ENCODE measurements at regions not wholly inside any gene's neighbourhood (a gene's known extent, or its start where the extent isn't known, plus 50 kb on each side); places are given as distances from the start of the nearest gene placed in this dataset.
A peak's percentile ranks its signal among the peaks of the same experiment; 100 is the strongest.

GRCh38 chr5:14967166-14967565, 95.6 kb upstream of the ANKH start:
- DNase-seq = no peak

DNA sequence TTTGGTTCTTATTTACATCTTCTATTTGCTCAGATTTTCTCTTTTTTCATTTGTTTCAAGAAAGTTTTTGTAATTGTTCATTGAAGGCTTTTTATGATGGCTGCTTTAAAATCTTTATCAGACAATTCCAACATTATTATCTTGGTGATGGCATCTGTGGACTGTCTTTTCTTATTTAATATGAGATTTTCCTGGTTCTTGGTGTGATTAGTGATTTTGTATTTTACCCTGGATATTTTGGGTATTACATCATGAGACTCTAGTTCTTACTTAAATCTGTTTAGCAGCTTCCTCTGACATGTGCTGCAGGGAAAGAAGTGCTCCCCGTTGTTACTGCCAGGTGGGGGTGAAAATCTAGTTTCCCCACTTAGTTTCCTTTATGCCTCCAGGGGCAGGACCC, 94.2 kb upstream of the ANKH start:
- no peak for DNase-seq

GRCh38 chr5:14962604-14963003, 91.0 kb upstream of the ANKH start:
- no peak for DNase-seq

DNA sequence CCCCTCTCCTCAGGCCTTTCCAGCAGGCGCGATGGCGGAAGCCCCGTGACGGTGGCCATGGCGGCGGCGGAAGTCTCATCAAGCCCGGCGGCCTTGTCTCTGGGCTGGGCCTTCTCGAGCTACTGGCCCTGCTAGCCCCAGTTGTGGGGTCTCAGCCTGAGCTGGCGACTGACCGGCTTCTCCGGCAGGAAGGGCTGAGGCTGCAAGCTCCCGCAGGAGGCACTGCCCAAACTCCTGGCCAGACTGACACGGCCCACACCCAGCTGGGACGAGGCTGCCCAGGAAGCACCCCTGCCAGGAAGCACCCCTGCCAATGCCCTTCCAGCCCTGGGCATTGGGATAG, 88.5 kb upstream of the ANKH start:
- no peak for DNase-seq

- DNase-seq = no peak
Observed at GRCh38 chr5:14959399-14960119, 88.0 kb upstream of the ANKH start.

DNA sequence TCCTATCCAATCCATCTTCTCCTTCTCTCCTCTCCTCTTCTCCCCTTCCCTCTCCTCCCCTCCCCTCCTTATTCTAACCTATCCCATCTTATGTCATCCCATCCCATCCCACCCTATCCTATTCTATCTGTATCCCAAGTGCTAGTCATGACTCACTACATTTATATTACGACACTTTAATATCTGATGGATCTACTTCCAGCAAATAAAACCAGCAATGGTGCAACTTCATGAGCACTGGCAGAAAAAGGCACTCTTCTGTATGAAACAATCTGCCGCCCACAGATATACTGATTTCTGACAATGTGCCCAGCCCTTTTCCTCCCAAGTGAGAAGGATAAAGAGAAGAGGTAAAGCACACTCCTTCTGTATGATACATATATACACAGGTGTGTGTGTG, 86.6 kb upstream of the ANKH start:
- DNase-seq = no peak

DNA sequence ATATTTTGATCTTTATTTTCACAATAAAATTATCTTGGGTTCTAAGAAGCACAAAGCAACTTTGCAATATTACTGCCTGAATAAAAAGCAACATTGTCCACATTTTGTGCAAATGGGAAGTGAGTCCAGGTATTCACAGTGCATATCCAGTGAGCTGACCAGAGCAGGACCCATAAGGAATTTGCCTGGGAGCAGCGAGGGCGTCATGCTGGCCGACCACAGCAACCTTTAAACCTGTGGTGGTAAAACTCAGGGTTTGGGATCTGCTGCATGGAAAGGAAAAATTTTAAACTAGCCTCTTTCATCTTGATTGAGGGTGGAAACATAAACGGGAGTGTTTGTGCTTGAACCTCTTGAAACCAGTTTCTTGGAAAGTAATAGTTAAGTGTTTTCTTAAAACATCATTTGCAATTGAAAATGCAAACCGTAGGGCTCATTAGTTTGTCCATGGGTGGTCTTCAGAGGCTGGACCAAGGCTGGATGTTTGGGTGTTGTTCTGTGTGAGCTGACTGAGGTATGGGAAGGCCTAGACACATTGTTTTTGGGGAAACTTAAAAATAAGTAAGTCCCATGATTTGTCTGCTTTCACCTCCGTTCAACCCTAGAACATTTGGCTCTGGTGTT, 85.0 kb upstream of the ANKH start:
- DNase-seq = no peak

DNA sequence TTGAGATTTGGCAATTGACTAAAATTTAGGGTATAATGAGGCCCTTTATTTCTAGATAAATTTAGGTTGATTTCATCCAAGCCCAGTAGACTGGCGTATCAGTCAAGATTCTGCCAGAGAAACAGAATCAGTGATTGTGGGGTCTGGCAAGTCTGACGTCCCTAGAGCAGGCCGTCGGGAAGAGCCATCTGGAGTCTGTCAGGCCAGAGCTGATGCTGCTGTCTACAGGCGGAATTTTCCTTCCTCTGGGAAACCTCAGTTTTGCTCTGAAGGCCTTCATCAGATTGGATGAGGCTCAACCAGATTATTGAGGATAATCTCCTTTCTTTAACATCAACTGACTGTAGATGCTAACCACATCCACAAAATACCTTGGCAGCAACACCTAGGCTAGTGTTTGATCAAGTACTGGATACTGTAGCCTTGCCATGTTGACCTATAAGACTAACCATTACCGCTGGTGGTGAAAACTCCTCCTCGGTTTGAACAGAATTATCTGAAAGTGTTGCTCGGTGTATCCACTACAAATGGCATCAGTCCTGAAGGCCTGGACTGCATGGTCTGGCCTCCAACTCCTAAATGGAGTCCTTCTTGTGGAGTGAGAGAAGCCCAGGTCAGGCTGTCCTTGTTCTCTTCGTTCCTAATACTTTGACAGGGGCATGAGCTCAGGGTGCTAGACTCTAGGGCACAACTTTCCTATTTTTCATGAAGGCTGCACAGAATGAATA, 83.2 kb upstream of the ANKH start:
- no peak for DNase-seq

- no peak for DNase-seq
Observed at GRCh38 chr5:14954216-14954615, 82.6 kb upstream of the ANKH start.

GRCh38 chr5:14953075-14953607, 81.6 kb upstream of the ANKH start:
- no peak for DNase-seq

DNA sequence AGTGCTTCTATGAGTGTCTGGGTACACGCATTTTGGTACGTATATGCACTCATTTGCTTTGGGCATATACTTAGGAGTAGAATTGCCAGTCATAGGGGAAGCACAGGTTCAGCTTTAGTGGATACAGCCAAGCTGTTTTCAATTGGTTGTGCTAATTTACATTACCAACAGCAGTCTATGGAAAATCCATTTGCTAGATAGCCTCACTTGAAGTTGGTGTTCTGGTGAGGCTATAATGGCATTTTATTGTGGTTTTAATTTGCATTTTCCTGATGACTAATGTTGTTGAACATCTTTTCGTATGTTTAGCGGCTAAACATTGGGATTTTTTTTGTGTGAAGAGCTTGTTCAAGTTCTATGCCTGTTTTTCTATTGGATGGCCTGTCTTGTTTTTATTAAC, 76.8 kb upstream of the ANKH start:
- no peak for DNase-seq

- DNase-seq = peak; percentile 44
Observed at GRCh38 chr5:14946815-14947620, 75.4 kb upstream of the ANKH start.

- no peak for DNase-seq
Observed at GRCh38 chr5:14945450-14945849, 73.9 kb upstream of the ANKH start.

GRCh38 chr5:14944996-14945395, 73.4 kb upstream of the ANKH start:
- no peak for DNase-seq

DNA sequence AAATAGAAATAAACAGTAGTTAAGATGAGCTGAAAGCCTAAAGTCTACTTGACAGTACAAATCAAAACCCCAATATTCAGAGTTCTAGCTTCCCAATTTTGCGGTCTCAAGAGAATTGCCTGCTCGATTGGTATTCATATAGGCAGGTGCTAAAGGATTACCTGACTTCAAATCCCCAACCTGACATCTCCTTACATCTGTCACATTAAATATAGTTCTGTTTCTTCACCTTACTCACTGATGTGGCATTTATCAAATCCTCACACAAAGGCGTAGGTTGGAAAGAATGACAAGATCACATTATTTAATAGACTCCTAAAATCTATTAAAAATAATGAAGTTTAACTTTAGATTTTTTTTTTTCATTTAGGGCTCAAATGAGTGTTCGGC, 72.8 kb upstream of the ANKH start:
- DNase-seq = no peak

GRCh38 chr5:14942212-14942611, 70.6 kb upstream of the ANKH start:
- DNase-seq = no peak

- no peak for DNase-seq
Observed at GRCh38 chr5:14937254-14937653, 65.7 kb upstream of the ANKH start.

- DNase-seq = no peak
Observed at GRCh38 chr5:14936588-14936987, 65.0 kb upstream of the ANKH start.

GRCh38 chr5:14935341-14935740, 63.8 kb upstream of the ANKH start:
- no peak for DNase-seq

DNA sequence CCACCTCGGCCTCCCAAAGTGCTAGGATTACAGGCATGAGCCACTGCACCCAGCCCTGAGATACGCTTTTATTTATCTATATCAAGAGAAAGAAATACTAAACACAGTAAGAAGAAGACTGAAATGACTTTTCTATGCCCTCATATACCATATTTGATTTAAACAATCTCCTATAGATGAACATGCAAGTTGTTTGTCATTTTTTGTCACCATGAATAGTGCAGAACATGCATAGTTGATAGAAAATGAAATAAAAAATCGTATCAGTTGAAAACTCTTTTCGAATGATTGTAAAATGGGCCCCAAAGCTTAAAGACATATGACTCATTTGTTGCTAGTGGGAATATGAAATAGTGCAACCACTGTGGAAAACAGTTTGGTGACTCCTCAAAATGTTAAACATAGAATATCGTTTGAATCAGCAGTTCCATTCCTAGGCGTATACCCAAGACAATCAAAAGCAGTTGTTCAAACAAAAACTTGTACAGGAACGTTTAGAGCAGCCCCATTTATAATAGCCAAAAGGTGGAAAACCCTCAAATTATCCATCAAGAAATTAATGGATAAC, 61.4 kb upstream of the ANKH start:
- DNase-seq = no peak

- no peak for DNase-seq
Observed at GRCh38 chr5:14930486-14930885, 58.9 kb upstream of the ANKH start.

DNA sequence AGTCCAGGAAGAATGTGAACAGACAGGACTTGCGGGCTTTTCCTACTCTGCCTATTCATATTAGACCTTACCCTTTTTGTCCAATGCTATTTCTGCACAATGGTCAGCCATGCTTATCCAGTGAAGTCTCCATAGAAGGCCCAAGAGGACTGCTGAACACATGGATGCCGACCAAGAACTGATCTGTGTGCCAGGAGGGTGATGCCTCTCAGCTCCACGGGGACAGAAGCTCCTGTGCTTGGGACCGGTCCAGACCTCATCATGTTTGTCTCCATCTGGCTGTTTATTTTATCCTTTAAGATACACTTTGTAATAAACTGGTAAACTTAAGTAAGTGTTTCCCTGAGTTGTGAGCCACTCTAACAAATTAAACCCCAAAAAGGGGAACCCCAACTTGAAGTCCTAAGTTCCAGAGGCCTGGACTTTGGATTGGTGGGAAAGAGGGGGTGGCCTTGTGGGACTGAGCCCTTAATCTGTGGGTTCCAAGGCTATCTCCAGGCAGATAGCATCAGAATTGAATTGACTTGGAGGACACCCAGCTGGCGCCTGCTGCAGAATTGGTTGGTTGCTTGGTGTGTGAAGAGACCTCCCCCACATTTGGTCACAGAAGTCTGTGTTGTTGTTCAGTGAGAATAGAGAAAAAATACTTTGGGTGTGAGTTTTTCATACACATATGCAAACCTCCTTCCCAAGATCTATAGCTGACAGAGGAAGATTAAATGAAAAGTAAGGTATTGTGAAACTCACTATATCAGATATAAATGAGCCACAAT, 57.9 kb upstream of the ANKH start:
- no peak for DNase-seq
